ENCODE measurements at regions not wholly inside any gene's neighbourhood (a gene's known extent, or its start where the extent isn't known, plus 50 kb on each side); places are given as distances from the start of the nearest gene placed in this dataset.
"Not testable (repeated sequence)": the region's sequence is repeated elsewhere in the genome, so short reads cannot be mapped to it uniquely, and the experiment has no call there.

DNA sequence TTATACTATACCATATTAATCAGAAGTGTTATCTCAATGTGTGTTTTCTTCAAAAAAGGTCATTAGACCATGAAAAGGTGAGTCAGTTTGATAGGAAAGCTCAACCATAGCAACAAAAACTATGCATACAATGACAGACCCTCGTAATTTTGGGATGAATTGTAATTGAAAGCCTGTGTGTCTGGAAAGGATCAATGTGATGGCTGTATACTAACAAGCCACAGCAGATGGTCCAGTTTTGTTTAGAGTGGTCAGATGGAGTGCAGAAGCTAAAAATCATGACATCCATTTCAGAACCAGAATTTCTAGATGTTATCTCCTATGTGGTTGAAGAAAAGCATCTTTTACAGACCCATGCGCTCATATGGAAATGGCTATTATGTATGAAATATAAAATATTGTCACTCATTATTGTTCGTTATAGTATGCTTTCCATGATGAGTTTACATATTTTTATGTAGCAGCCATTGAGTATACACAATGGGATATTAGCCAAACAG, 88.3 kb upstream of the CNTNAP2 start:
- H3K27me3 ChIP-seq (ENCODE audit: control insufficient read depth in 3 of 3, insufficient read depth in 3 of 3, low read length in 2 of 3): no peaks in the 10 kb centered on the region

DNA sequence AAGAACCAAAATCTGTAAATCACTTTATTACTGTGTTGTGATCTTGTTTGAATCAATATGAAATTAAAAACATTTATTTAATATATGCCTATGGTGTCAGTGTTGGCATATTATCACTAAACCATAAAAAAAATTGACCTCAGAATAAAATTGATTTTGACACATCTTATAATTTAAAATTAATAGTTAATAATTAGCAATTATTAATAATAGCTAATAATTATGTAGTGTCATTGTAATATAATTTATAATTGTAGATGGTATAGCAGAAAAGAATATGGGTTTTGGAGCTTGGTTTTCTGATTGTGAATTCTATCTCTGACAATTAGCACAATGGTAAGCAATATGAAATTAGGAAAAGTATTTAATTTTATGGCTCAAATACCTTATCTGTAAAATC, 89.4 kb upstream of the CNTNAP2 start:
- no peaks in the 10 kb centered on the region for H3K36me3 ChIP-seq (ENCODE audit: control insufficient read depth in 4 of 4, insufficient read depth in 4 of 4, low read length in 4 of 4)
- H3K9me3 ChIP-seq (ENCODE audit: control insufficient read depth in 4 of 4, insufficient read depth in 3 of 4, low read length in 3 of 4): no peaks in the 10 kb centered on the region
- DNase-seq: no peak
- no peaks in the 10 kb centered on the region for H3K27me3 ChIP-seq (ENCODE audit: control insufficient read depth in 3 of 3, insufficient read depth in 3 of 3, low read length in 2 of 3)
- no peak overlapping the region for H3K27ac ChIP-seq (ENCODE audit: low read depth in 1 of 2, low read length in 1 of 2)
- H3K4me1 ChIP-seq (ENCODE audit: control insufficient read depth in 5 of 5, insufficient read depth in 5 of 5, low read length in 5 of 5): no peaks in the 10 kb centered on the region
- no peak for ATAC-seq (ENCODE audit: insufficient read depth, low FRiP score)
- H3K4me3 ChIP-seq: no peak overlapping the region
- H3K9ac ChIP-seq (ENCODE audit: insufficient read depth in 1 of 2, low read length in 2 of 2): no peak overlapping the region
- TF ChIP-seq, protein P1, sequence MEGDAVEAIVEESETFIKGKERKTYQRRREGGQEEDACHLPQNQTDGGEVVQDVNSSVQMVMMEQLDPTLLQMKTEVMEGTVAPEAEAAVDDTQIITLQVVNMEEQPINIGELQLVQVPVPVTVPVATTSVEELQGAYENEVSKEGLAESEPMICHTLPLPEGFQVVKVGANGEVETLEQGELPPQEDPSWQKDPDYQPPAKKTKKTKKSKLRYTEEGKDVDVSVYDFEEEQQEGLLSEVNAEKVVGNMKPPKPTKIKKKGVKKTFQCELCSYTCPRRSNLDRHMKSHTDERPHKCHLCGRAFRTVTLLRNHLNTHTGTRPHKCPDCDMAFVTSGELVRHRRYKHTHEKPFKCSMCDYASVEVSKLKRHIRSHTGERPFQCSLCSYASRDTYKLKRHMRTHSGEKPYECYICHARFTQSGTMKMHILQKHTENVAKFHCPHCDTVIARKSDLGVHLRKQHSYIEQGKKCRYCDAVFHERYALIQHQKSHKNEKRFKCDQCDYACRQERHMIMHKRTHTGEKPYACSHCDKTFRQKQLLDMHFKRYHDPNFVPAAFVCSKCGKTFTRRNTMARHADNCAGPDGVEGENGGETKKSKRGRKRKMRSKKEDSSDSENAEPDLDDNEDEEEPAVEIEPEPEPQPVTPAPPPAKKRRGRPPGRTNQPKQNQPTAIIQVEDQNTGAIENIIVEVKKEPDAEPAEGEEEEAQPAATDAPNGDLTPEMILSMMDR (IDR thresholded peaks at IDR 0.05; ENCODE audit: control extremely low read depth, extremely low read depth): no peak

More for the DNA sequence above, 88.3 kb upstream of the CNTNAP2 start:
- Histone ChIP-seq H3K36me3 (ENCODE audit: control insufficient read depth in 4 of 4, insufficient read depth in 4 of 4, low read length in 4 of 4) (no peaks in the 10 kb centered on the region), H3K9ac (ENCODE audit: insufficient read depth in 1 of 2, low read length in 2 of 2) (no peak overlapping the region), H3K9me3 (ENCODE audit: control insufficient read depth in 4 of 4, insufficient read depth in 3 of 4, low read length in 3 of 4) (no peaks in the 10 kb centered on the region), H3K4me3 (no peak overlapping the region), H3K27ac (ENCODE audit: low read depth in 1 of 2, low read length in 1 of 2) (no peak overlapping the region), H3K4me1 (ENCODE audit: control insufficient read depth in 5 of 5, insufficient read depth in 5 of 5, low read length in 5 of 5) (no peaks in the 10 kb centered on the region)
- TF ChIP-seq, protein P1 (IDR thresholded peaks at IDR 0.05; ENCODE audit: control extremely low read depth, extremely low read depth): no peak
- no peak for DNase-seq
- no peak for ATAC-seq (ENCODE audit: insufficient read depth, low FRiP score)
- 72 to 82% methylated on average over 3 of the region's 3 CpGs for WGBS, 2 donors

DNA sequence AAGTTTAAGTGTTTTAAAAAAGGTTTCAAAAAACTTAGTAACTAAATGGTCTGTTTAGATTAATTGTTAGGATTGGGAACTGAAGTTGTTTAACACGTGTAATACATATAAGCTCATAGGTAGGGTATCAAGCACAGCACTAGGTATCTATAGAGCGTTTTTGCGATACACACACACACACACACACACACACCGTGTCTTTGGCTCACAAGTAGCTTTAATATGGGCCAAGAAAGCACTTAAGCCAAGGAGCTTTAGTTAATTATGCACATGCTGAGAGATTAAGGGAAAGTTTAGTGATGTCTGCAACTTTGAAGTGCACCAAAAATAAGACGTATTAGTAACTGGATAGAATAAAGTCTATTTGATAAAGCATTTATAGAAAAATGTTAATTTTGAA, 93.8 kb upstream of the CNTNAP2 start:
- DNase-seq (no peak), ATAC-seq (ENCODE audit: insufficient read depth, low FRiP score) (no peak)
- TF ChIP-seq, protein P1 (IDR thresholded peaks at IDR 0.05; ENCODE audit: control extremely low read depth, extremely low read depth): no peak
- H3K36me3 ChIP-seq (ENCODE audit: control insufficient read depth in 4 of 4, insufficient read depth in 4 of 4, low read length in 4 of 4): no peaks in the 10 kb centered on the region
- no peak overlapping the region for H3K9ac ChIP-seq (ENCODE audit: insufficient read depth in 1 of 2, low read length in 2 of 2)
- H3K27me3 ChIP-seq (ENCODE audit: control insufficient read depth in 3 of 3, insufficient read depth in 3 of 3, low read length in 2 of 3): no peaks in the 10 kb centered on the region
- no peak overlapping the region for H3K27ac ChIP-seq (ENCODE audit: low read depth in 1 of 2, low read length in 1 of 2)
- no peaks in the 10 kb centered on the region for H3K9me3 ChIP-seq (ENCODE audit: control insufficient read depth in 4 of 4, insufficient read depth in 3 of 4, low read length in 3 of 4)
- H3K4me1 ChIP-seq (ENCODE audit: control insufficient read depth in 5 of 5, insufficient read depth in 5 of 5, low read length in 5 of 5): no peaks in the 10 kb centered on the region
- no peak overlapping the region for H3K4me3 ChIP-seq
- 81 to 83% methylated on average over 5 of the region's 5 CpGs for WGBS, 2 donors

DNA sequence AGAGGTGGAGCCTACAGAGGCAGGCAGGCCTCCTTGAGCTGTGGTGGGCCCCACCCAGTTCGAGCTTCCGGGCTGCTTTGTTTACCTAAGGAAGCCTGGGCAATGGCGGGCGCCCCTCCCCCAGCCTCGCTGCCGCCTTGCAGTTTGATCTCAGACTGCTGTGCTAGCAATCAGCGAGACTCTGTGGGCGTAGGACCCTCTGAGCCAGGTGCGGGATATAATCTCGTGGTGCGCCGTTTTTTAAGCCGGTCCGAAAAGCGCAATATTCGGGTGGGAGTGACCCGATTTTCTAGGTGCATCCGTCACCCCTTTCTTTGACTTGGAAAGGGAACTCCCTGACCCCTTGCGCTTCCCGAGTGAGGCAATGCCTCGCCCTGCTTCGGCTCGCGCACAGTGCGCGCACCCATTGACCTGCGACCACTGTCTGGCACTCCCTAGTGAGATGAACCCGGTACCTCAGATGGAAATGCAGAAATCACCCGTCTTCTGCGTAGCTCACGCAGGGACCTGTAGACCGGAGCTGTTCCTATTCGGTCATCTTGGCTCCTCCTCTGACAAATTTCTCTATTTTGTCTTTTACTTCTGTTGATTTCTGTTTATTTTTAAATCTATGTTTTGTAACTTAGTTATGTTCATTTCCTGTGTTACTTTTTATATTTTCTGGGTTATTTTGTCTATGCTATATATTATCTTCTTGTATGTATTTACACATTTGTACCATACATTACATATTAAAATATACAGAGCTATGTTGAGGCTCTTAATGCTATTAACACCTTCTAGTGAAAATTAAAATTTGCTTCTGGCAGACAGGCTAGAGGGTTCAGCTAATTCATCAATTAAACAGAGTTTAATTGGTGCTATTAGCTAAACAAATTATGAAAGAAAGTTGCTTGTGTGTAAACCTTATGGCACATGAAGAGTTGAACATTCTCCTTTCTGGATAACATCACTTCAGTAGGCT, 97.3 kb upstream of the CNTNAP2 start:
- not testable (repeated sequence) for H3K4me3 ChIP-seq; H3K27me3 ChIP-seq (ENCODE audit: control insufficient read depth in 3 of 3, insufficient read depth in 3 of 3, low read length in 2 of 3); H3K4me1 ChIP-seq (ENCODE audit: control insufficient read depth in 5 of 5, insufficient read depth in 5 of 5, low read length in 5 of 5); H3K36me3 ChIP-seq (ENCODE audit: control insufficient read depth in 4 of 4, insufficient read depth in 4 of 4, low read length in 4 of 4); DNase-seq; H3K9me3 ChIP-seq (ENCODE audit: control insufficient read depth in 4 of 4, insufficient read depth in 3 of 4, low read length in 3 of 4); ATAC-seq (ENCODE audit: insufficient read depth, low FRiP score); H3K27ac ChIP-seq (ENCODE audit: low read depth in 1 of 2, low read length in 1 of 2); H3K9ac ChIP-seq (ENCODE audit: insufficient read depth in 1 of 2, low read length in 2 of 2)
- 90 to 91% methylated on average over 19 to 31 of the region's 33 CpGs for WGBS, 2 donors

DNA sequence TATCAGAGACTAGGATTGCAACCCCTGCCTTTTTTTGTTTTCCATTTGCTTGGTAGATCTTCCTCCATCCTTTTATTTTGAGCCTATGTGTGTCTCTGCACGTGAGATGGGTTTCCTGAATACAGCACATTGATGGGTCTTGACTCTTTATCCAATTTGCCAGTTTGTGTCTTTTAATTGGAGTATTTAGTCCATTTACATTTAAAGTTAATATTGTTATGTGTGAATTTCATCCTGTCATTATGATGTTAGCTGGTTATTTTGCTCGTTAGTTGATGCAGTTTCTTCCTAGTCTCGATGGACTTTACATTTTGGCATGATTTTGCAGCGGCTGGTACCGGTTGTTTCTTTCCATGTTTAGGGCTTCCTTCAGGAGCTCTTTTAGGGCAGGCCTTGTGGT, 99.2 kb upstream of the CNTNAP2 start:
- not testable (repeated sequence) for H3K9ac ChIP-seq (ENCODE audit: insufficient read depth in 1 of 2, low read length in 2 of 2); ATAC-seq (ENCODE audit: insufficient read depth, low FRiP score)

DNA sequence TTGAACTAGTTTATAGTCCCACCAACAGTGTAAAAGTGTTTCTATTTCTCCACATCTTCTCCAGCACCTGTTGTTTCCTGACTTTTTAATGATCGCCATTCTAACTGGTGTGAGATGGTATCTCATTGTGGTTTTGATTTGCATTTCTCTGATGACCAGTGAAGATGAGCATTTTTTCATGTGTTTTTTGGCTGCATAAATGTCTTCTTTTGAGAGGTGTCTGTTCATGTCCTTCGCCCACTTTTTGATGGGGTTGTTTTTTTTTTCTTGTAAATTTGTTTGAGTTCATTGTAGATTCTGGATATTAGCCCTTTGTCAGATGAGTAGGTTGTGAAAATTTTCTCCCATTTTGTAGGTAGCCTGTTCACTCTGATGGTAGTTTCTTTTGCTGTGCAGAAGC, 102.4 kb upstream of the CNTNAP2 start:
- H3K9me3 ChIP-seq (ENCODE audit: control insufficient read depth in 4 of 4, insufficient read depth in 3 of 4, low read length in 3 of 4); H3K4me1 ChIP-seq (ENCODE audit: control insufficient read depth in 5 of 5, insufficient read depth in 5 of 5, low read length in 5 of 5); H3K4me3 ChIP-seq; DNase-seq; H3K27me3 ChIP-seq (ENCODE audit: control insufficient read depth in 3 of 3, insufficient read depth in 3 of 3, low read length in 2 of 3); ATAC-seq (ENCODE audit: insufficient read depth, low FRiP score); H3K9ac ChIP-seq (ENCODE audit: insufficient read depth in 1 of 2, low read length in 2 of 2); H3K27ac ChIP-seq (ENCODE audit: low read depth in 1 of 2, low read length in 1 of 2); H3K36me3 ChIP-seq (ENCODE audit: control insufficient read depth in 4 of 4, insufficient read depth in 4 of 4, low read length in 4 of 4): not testable (repeated sequence)
- 70 to 75% methylated on average over 1 to 2 of the region's 2 CpGs for WGBS, 2 donors

More for the DNA sequence above, 99.2 kb upstream of the CNTNAP2 start:
- DNase-seq; H3K27me3 ChIP-seq (ENCODE audit: control insufficient read depth in 3 of 3, insufficient read depth in 3 of 3, low read length in 2 of 3); H3K4me1 ChIP-seq (ENCODE audit: control insufficient read depth in 5 of 5, insufficient read depth in 5 of 5, low read length in 5 of 5); H3K27ac ChIP-seq (ENCODE audit: low read depth in 1 of 2, low read length in 1 of 2); H3K9me3 ChIP-seq (ENCODE audit: control insufficient read depth in 4 of 4, insufficient read depth in 3 of 4, low read length in 3 of 4); H3K4me3 ChIP-seq; H3K36me3 ChIP-seq (ENCODE audit: control insufficient read depth in 4 of 4, insufficient read depth in 4 of 4, low read length in 4 of 4): not testable (repeated sequence)
- 82 to 85% methylated on average over 4 to 5 of the region's 5 CpGs for WGBS, 2 donors

All from lung (tissue), 11 donors.